ENCODE measurements at regions not wholly inside any gene's neighbourhood (a gene's known extent, or its start where the extent isn't known, plus 50 kb on each side); places are given as distances from the start of the nearest gene placed in this dataset.

DNA sequence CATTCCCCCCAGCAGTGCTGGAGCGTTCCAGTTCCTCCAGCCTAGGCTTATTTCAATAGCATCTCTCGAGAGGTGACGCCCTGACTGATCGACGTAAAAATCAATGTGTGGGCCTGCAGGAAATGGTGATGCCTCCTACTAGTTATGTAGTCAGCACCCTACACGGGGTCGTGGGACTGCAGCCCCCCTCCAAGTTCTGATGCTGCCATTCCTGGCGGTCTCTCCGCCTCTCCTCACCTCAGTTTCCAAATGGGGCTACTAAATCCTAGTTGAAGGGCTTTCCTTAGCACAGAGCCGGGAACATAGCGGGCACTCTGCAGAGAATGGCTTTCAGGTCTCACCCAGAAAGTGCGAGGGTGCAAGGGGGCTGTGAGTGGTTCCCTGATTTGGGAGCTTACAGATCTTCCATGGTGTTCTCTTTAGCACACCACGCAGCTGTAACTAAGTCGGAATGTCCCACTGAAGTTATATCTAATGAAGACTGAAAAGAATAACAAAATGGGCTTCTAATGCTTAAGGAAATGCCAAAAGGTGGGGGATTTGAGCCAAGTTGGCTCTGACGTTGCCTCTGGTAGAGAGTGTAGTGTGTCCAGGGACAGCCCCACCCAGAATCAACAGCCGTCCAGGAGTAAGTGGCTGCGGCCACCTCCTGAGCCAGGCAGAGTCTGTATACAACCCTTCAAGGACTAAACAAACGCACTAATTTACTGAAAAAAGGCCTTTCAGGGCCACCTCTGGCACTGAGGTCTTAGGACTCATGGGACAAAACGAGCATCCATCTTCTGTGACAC is 299.7 kb upstream of the FOXF1 start:
- TF ChIP-seq, protein P1, sequence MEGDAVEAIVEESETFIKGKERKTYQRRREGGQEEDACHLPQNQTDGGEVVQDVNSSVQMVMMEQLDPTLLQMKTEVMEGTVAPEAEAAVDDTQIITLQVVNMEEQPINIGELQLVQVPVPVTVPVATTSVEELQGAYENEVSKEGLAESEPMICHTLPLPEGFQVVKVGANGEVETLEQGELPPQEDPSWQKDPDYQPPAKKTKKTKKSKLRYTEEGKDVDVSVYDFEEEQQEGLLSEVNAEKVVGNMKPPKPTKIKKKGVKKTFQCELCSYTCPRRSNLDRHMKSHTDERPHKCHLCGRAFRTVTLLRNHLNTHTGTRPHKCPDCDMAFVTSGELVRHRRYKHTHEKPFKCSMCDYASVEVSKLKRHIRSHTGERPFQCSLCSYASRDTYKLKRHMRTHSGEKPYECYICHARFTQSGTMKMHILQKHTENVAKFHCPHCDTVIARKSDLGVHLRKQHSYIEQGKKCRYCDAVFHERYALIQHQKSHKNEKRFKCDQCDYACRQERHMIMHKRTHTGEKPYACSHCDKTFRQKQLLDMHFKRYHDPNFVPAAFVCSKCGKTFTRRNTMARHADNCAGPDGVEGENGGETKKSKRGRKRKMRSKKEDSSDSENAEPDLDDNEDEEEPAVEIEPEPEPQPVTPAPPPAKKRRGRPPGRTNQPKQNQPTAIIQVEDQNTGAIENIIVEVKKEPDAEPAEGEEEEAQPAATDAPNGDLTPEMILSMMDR (conservative IDR thresholded peaks at IDR 0.05 in 1 of 2, IDR thresholded peaks at IDR 0.05 in 1 of 2; ENCODE audit: extremely low read depth in 1 of 2, insufficient read depth in 1 of 2, low read depth in 1 of 2, low read length in 2 of 2), result no peak
- TF ChIP-seq EZH2 (IDR thresholded peaks at IDR 0.05; ENCODE audit: borderline replicate concordance, low read length), result no peak
